ENCODE measurements at regions not wholly inside any gene's neighbourhood (a gene's known extent, or its start where the extent isn't known, plus 50 kb on each side); places are given as distances from the start of the nearest gene placed in this dataset.

GRCh38 chr5:5978501-5979376, 399.6 kb downstream of the MED10 start:
- H3K9me3 ChIP-seq (replicated peaks; ENCODE audit: control insufficient read depth, insufficient read depth, low read length): peaks cover 4% of the 10 kb centered on the region
- H3K27me3 ChIP-seq (ENCODE audit: control insufficient read depth in 2 of 2, insufficient read depth in 2 of 2, low read length in 2 of 2): no peaks in the 10 kb centered on the region
- H3K4me1 ChIP-seq (ENCODE audit: control insufficient read depth, extremely low read depth, insufficient read depth, low read length): no peaks in the 10 kb centered on the region
- POLR2A ChIA-PET: no interaction called here
- H4K20me1 ChIP-seq (replicated peaks; ENCODE audit: control insufficient read depth, extremely low read depth, insufficient read depth, low read length): no peaks in the 10 kb centered on the region
- no peak for DNase-seq (ENCODE audit: low read depth, low spot score)
- no peak for FAIRE-seq
- BruUV-seq (replicated peaks): no TSS peak
- H3K4me3 ChIP-seq (replicated peaks in 1 of 3; ENCODE audit: insufficient read depth in 1 of 3, low read depth in 1 of 3, low read length in 3 of 3): no peak overlapping the region
- TF ChIP-seq MAX (IDR thresholded peaks at IDR 0.05; ENCODE audit: insufficient read depth, insufficient read length) (no peak), POLR2A (IDR thresholded peaks at IDR 0.05; ENCODE audit: low read depth, low read length) (no peak), POLR2AphosphoS5 (IDR thresholded peaks at IDR 0.05; ENCODE audit: insufficient read depth, low read depth, low read length) (no peak), EZH2 (IDR thresholded peaks at IDR 0.05; ENCODE audit: borderline replicate concordance, low read depth, low read length, severe bottlenecking) (no peak)
- intact Hi-C loops (cut with micrococcal nuclease) (no loop called here), dilution Hi-C loops (cut with MboI; ENCODE audit: extremely low pct_ligation_motif_present, low sequenced_read_pairs) (no loop called here)
- H3K79me2 ChIP-seq (ENCODE audit: control insufficient read depth, insufficient read depth, low read length): no peaks in the 10 kb centered on the region
- no peak overlapping the region for H2AFZ ChIP-seq (ENCODE audit: low read depth, low read length)
- H3K27ac ChIP-seq (ENCODE audit: insufficient read depth, low read depth, low read length): no peak overlapping the region
- H3K9ac ChIP-seq (replicated peaks; ENCODE audit: extremely low read depth, insufficient read depth, low read length): no peak overlapping the region
- no peaks in the 10 kb centered on the region for H3K36me3 ChIP-seq (ENCODE audit: control insufficient read depth in 2 of 2, extremely low read depth in 1 of 2, insufficient read depth in 2 of 2, low read length in 2 of 2)
- CTCF ChIA-PET: no interaction called here
- H3K9me1 ChIP-seq (replicated peaks; ENCODE audit: control insufficient read depth, extremely low read depth, insufficient read depth, low read length): no peaks in the 10 kb centered on the region
- no peak overlapping the region for H3K4me2 ChIP-seq (ENCODE audit: insufficient read depth, low read length)

- Histone ChIP-seq H3K9me3 (replicated peaks; ENCODE audit: control insufficient read depth, insufficient read depth, low read length) (peaks cover 2% of the 10 kb centered on the region), H3K27ac (ENCODE audit: insufficient read depth, low read depth, low read length) (no peak overlapping the region), H4K20me1 (replicated peaks; ENCODE audit: control insufficient read depth, extremely low read depth, insufficient read depth, low read length) (no peaks in the 10 kb centered on the region), H3K4me3 (replicated peaks in 1 of 3; ENCODE audit: insufficient read depth in 1 of 3, low read depth in 1 of 3, low read length in 3 of 3) (no peak overlapping the region), H3K9me1 (replicated peaks; ENCODE audit: control insufficient read depth, extremely low read depth, insufficient read depth, low read length) (no peaks in the 10 kb centered on the region), H3K4me2 (ENCODE audit: insufficient read depth, low read length) (no peak overlapping the region), H3K4me1 (ENCODE audit: control insufficient read depth, extremely low read depth, insufficient read depth, low read length) (no peaks in the 10 kb centered on the region), H2AFZ (ENCODE audit: low read depth, low read length) (no peak overlapping the region), H3K27me3 (ENCODE audit: control insufficient read depth in 2 of 2, insufficient read depth in 2 of 2, low read length in 2 of 2) (no peaks in the 10 kb centered on the region), H3K79me2 (ENCODE audit: control insufficient read depth, insufficient read depth, low read length) (no peaks in the 10 kb centered on the region), H3K9ac (replicated peaks; ENCODE audit: extremely low read depth, insufficient read depth, low read length) (no peak overlapping the region), H3K36me3 (ENCODE audit: control insufficient read depth in 2 of 2, extremely low read depth in 1 of 2, insufficient read depth in 2 of 2, low read length in 2 of 2) (no peaks in the 10 kb centered on the region)
- TF ChIP-seq POLR2AphosphoS5 (IDR thresholded peaks at IDR 0.05; ENCODE audit: insufficient read depth, low read depth, low read length) (no peak), CTCF (IDR thresholded peaks at IDR 0.05; ENCODE audit: extremely low read depth in 1 of 2, insufficient read depth in 1 of 2, low read depth in 1 of 2, low read length in 2 of 2) (no peak), FOS (IDR thresholded peaks at IDR 0.05; ENCODE audit: borderline replicate concordance, insufficient read depth, low read length) (no peak), GATA2 (IDR thresholded peaks at IDR 0.05; ENCODE audit: insufficient read depth, insufficient read length, low read depth, low read length) (no peak), EZH2 (IDR thresholded peaks at IDR 0.05; ENCODE audit: borderline replicate concordance, low read depth, low read length, severe bottlenecking) (no peak), POLR2A (IDR thresholded peaks at IDR 0.05; ENCODE audit: low read depth, low read length) (no peak), MAX (IDR thresholded peaks at IDR 0.05; ENCODE audit: insufficient read depth, insufficient read length) (no peak), JUN (IDR thresholded peaks at IDR 0.05; ENCODE audit: borderline replicate concordance, insufficient read depth, insufficient read length, low read depth) (no peak), MYC (IDR thresholded peaks at IDR 0.05; ENCODE audit: low read depth, low read length) (no peak)
- ChIA-PET CTCF (no interaction called here), POLR2A (no interaction called here)
- intact Hi-C loops (cut with micrococcal nuclease) (no loop called here), dilution Hi-C loops (cut with MboI; ENCODE audit: extremely low pct_ligation_motif_present, low sequenced_read_pairs) (no loop called here)
- no TSS peak for BruUV-seq (replicated peaks)
- no peak for FAIRE-seq
- DNase-seq (ENCODE audit: low read depth, low spot score): no peak
These were observed 407.1 kb downstream of the MED10 start for GRCh38 chr5:5971203-5971602.
